CD14-positive monocyte (primary cell): ENCODE measurements at regions not wholly inside any gene's neighbourhood (a gene's known extent, or its start where the extent isn't known, plus 50 kb on each side); places are given as distances from the start of the nearest gene placed in this dataset.

ENCODE experiments used
- DNase-seq, 3 donors: peaks; one replicate each; pipeline ENCODE4 v3.0.0-alpha.2; 2011 to 2022
- H2AFZ ChIP-seq: 2 replicates; pipeline ENCODE4 v1.6.0; 2012; ENCODE audit warnings: mild to moderate bottlenecking, low read depth, low read length, inconsistent platforms; ENCODE audit not compliant: insufficient read depth, poor library complexity, severe bottlenecking
- H3K27ac ChIP-seq, 2 donors: 1 replicate in 1 of 2; 2 replicates in 1 of 2; pipeline ENCODE4 v1.5.1; 2012 to 2013; ENCODE audit warnings: low read length in 2 of 2, control low read depth in 1 of 2, inconsistent platforms in 1 of 2, low read depth in 1 of 2, mild to moderate bottlenecking in 1 of 2
- H3K27me3 ChIP-seq, 2 donors: one replicate each; pipeline versions ENCODE4 v1.6.0 to v1.6.1; 2011 to 2013; ENCODE audit warnings: low read length in 2 of 2; ENCODE audit not compliant: control insufficient read depth in 2 of 2, insufficient read depth in 2 of 2
- H3K36me3 ChIP-seq, 2 donors: replicated peaks in 1 of 2; 1 replicate in 1 of 2; 2 replicates in 1 of 2; pipeline versions ENCODE4 v1.5.1 to v1.6.1; 2012 to 2013; ENCODE audit warnings: low read length in 2 of 2, control low read depth in 1 of 2, inconsistent platforms in 1 of 2, mild to moderate bottlenecking in 1 of 2; ENCODE audit not compliant: insufficient read depth in 2 of 2, control insufficient read depth in 1 of 2
- H3K4me1 ChIP-seq, 2 donors: 1 replicate in 1 of 2; 2 replicates in 1 of 2; pipeline versions ENCODE4 v1.5.1 to v1.6.1; 2012 to 2013; ENCODE audit warnings: low read length in 2 of 2, control low read depth in 1 of 2, inconsistent platforms in 1 of 2, mild to moderate bottlenecking in 1 of 2, moderate library complexity in 1 of 2; ENCODE audit not compliant: insufficient read depth in 2 of 2, control insufficient read depth in 1 of 2
- H3K4me2 ChIP-seq: replicated peaks from 2 replicates; pipeline ENCODE3; 2012; ENCODE audit warnings: low read length, moderate library complexity, mild to moderate bottlenecking; ENCODE audit not compliant: poor library complexity, severe bottlenecking; ENCODE audit errors: extremely low read depth
- H3K4me3 ChIP-seq, 3 experiments: fragments of 200-600 bp in 1 of 3; sonication (generic) in 1 of 3; replicated peaks in 1 of 3; 1 replicate in 2 of 3; 2 replicates in 1 of 3; pipeline ENCODE4 v1.5.1; 2011 to 2013; ENCODE audit warnings: low read length in 3 of 3, mild to moderate bottlenecking in 3 of 3, control low read depth in 2 of 3, low read depth in 2 of 3, inconsistent platforms in 1 of 3, moderate library complexity in 1 of 3
- H3K79me2 ChIP-seq: 2 replicates; pipeline ENCODE4 v1.6.0; 2012; ENCODE audit warnings: mild to moderate bottlenecking, control low read depth, inconsistent platforms, low read length, moderate library complexity; ENCODE audit not compliant: insufficient read depth
- H3K9ac ChIP-seq: 2 replicates; pipeline ENCODE4 v1.6.0; 2017; ENCODE audit warnings: low read length, mild to moderate bottlenecking; ENCODE audit not compliant: insufficient read depth, poor library complexity, severe bottlenecking
- H3K9me3 ChIP-seq, 2 donors: replicated peaks in 1 of 2; 1 replicate in 1 of 2; 2 replicates in 1 of 2; pipeline versions ENCODE4 v1.5.1 to v1.6.1; 2012 to 2013; ENCODE audit warnings: low read length in 2 of 2, control low read depth in 1 of 2; ENCODE audit not compliant: control insufficient read depth in 1 of 2, insufficient read depth in 1 of 2
- H4K20me1 ChIP-seq: 2 replicates; pipeline ENCODE4 v1.6.0; 2012; ENCODE audit warnings: mild to moderate bottlenecking, low read length, control low read depth, moderate library complexity; ENCODE audit not compliant: insufficient read depth
- H3K27ac Mint-ChIP-seq, 7 donors: one replicate each; pipeline ENCODE4 v1.8.0; 2020; ENCODE audit warnings: mild to moderate bottlenecking in 7 of 7, mixed read lengths in 7 of 7, moderate library complexity in 6 of 7, inconsistent platforms in 2 of 7
- H3K27me3 Mint-ChIP-seq, 3 donors: one replicate each; pipeline ENCODE4 v1.8.0; 2021 to 2022; ENCODE audit warnings: low read depth in 3 of 3, mild to moderate bottlenecking in 3 of 3, mixed read lengths in 3 of 3, moderate library complexity in 3 of 3, inconsistent platforms in 1 of 3
- H3K36me3 Mint-ChIP-seq, 2 donors: one replicate each; pipeline ENCODE4 v1.8.0; 2020; ENCODE audit warnings: mixed read lengths in 2 of 2, inconsistent platforms in 1 of 2, mild to moderate bottlenecking in 1 of 2
- H3K4me1 Mint-ChIP-seq: one replicate; pipeline ENCODE4 v1.8.0; 2020; ENCODE audit warnings: mild to moderate bottlenecking, mixed read lengths
- H3K4me3 Mint-ChIP-seq, 2 donors: one replicate each; pipeline ENCODE4 v1.8.0; 2020; ENCODE audit warnings: mild to moderate bottlenecking in 2 of 2, mixed read lengths in 2 of 2, moderate library complexity in 1 of 2
- H3K9me3 Mint-ChIP-seq, 7 donors: one replicate each; pipeline ENCODE4 v1.8.0; 2020 to 2022; ENCODE audit warnings: mixed read lengths in 7 of 7, mild to moderate bottlenecking in 6 of 7, moderate library complexity in 6 of 7, inconsistent platforms in 2 of 7
- CTCF ChIP-seq: fragments of 200-600 bp; IDR thresholded peaks from one replicate; pipeline ENCODE4 v1.8.0; 2022; ENCODE audit warnings: antibody characterized with exemption, mild to moderate bottlenecking
- WGBS: methylation state at CpG from one replicate; pipeline ENCODE4 v1.1.5; 2013; ENCODE audit warnings: missing lambda C conversion rate; ENCODE audit not compliant: insufficient coverage; 5-methylcytosine and 5-hydroxymethylcytosine counted together
- intact Hi-C, 2 donors: fragments of 100-400 bp; cut with micrococcal nuclease; formaldehyde crosslinking; loops; one replicate each; pipeline versions ENCODE4 v1.15.0 to v1.15.1; 2023

- 100% methylated on average over 2 of the region's 2 CpGs for WGBS
- H2AFZ ChIP-seq: no peak overlapping the region
- DNase-seq: no peak
- no peak overlapping the region for H3K9ac ChIP-seq
- H3K27ac ChIP-seq: no peak overlapping the region
- no peaks in the 10 kb centered on the region for H3K4me1 ChIP-seq
- peaks cover 0 to under 1% of the 10 kb centered on the region in 2 donors for H3K9me3 ChIP-seq
- no peaks in the 10 kb centered on the region for H3K36me3 Mint-ChIP-seq
- H3K4me2 ChIP-seq: no peak overlapping the region
- no peak overlapping the region for H3K4me3 ChIP-seq
- H3K27me3 Mint-ChIP-seq: peaks cover 0 to 2% (median 0%) of the 10 kb centered on the region in 3 donors
- TF ChIP-seq CTCF: no peak
- H3K4me1 Mint-ChIP-seq: no peaks in the 10 kb centered on the region
- peaks cover 0 to 6% (median 0%) of the 10 kb centered on the region in 7 donors for H3K9me3 Mint-ChIP-seq
- H3K36me3 ChIP-seq: no peaks in the 10 kb centered on the region
- no peak overlapping the region for H3K4me3 Mint-ChIP-seq
- no peaks in the 10 kb centered on the region for H3K27me3 ChIP-seq
- H4K20me1 ChIP-seq: no peaks in the 10 kb centered on the region
- H3K79me2 ChIP-seq: no peaks in the 10 kb centered on the region
- intact Hi-C loops: no loop called here
- H3K27ac Mint-ChIP-seq: no peak overlapping the region
Observed at GRCh38 chr2:117701365-117701764, 113.1 kb upstream of the DDX18 start.

GRCh38 chr2:117702098-117702497 lies 112.4 kb upstream of the DDX18 start:
- no peak for DNase-seq
- no peaks in the 10 kb centered on the region for H3K27me3 ChIP-seq
- no peak overlapping the region for H3K4me2 ChIP-seq
- H3K9me3 ChIP-seq: peaks cover 0 to 5% of the 10 kb centered on the region in 2 donors
- no CpG with 5 or more reads among the region's 2 CpGs for WGBS
- peaks cover 0 to 2% (median 0%) of the 10 kb centered on the region in 3 donors for H3K27me3 Mint-ChIP-seq
- no peaks in the 10 kb centered on the region for H3K4me1 Mint-ChIP-seq
- H3K9me3 Mint-ChIP-seq: peaks cover 0 to 6% (median 2%) of the 10 kb centered on the region in 7 donors
- no peak overlapping the region for H2AFZ ChIP-seq
- H3K9ac ChIP-seq: no peak overlapping the region
- TF ChIP-seq CTCF: no peak
- intact Hi-C loops: no loop called here
- no peak overlapping the region for H3K4me3 Mint-ChIP-seq
- no peak overlapping the region for H3K4me3 ChIP-seq
- H3K36me3 Mint-ChIP-seq: no peaks in the 10 kb centered on the region
- no peaks in the 10 kb centered on the region for H4K20me1 ChIP-seq
- no peaks in the 10 kb centered on the region for H3K79me2 ChIP-seq
- H3K4me1 ChIP-seq: no peaks in the 10 kb centered on the region
- H3K36me3 ChIP-seq: no peaks in the 10 kb centered on the region
- H3K27ac ChIP-seq: no peak overlapping the region
- no peak overlapping the region for H3K27ac Mint-ChIP-seq
